Astrocyte (in vitro differentiated cells and primary cell): ENCODE measurements at regions not wholly inside any gene's neighbourhood (a gene's known extent, or its start where the extent isn't known, plus 50 kb on each side); places are given as distances from the start of the nearest gene placed in this dataset.

Experiments used
- DNase-seq: peaks from one replicate; pipeline ENCODE4 v3.0.0-alpha.2; 2010; ENCODE audit warnings: low read depth
- FAIRE-seq: peaks from 2 replicates; lab custom pipeline; 2011; peaks lifted over from hg19 to GRCh38; lab: Jason Lieb, UNC
- H2AFZ ChIP-seq: 2 replicates; pipeline ENCODE4 v1.6.0; 2012; ENCODE audit warnings: low read depth, low read length, inconsistent platforms
- H3K27ac ChIP-seq: 2 replicates; pipeline ENCODE4 v1.5.1; 2011; ENCODE audit warnings: low read depth, low read length, inconsistent platforms
- H3K27me3 ChIP-seq: 2 replicates; pipeline ENCODE4 v1.6.0; 2011; ENCODE audit warnings: low read length, inconsistent platforms; ENCODE audit not compliant: insufficient read depth
- H3K36me3 ChIP-seq: 2 replicates; pipeline ENCODE4 v1.5.1; 2011; ENCODE audit warnings: low read length, inconsistent platforms; ENCODE audit not compliant: insufficient read depth
- H3K4me1 ChIP-seq: 2 replicates; pipeline ENCODE4 v1.5.1; 2011; ENCODE audit warnings: low read length, inconsistent platforms; ENCODE audit not compliant: insufficient read depth
- H3K4me2 ChIP-seq: 2 replicates; pipeline ENCODE4 v1.6.0; 2012; ENCODE audit warnings: low read length, inconsistent platforms
- H3K4me3 ChIP-seq: 2 replicates; pipeline ENCODE4 v1.5.1; 2011; ENCODE audit warnings: low read depth, mild to moderate bottlenecking, low read length, inconsistent platforms; ENCODE audit not compliant: insufficient read depth
- H3K79me2 ChIP-seq: 2 replicates; pipeline ENCODE4 v1.6.0; 2012; ENCODE audit warnings: mild to moderate bottlenecking, low read length, inconsistent platforms; ENCODE audit not compliant: insufficient read depth
- H3K9ac ChIP-seq: 2 replicates; pipeline ENCODE4 v1.6.0; 2012; ENCODE audit warnings: mild to moderate bottlenecking, low read length, inconsistent platforms
- H3K9me3 ChIP-seq: 2 replicates; pipeline ENCODE4 v1.5.1; 2012; ENCODE audit warnings: low read depth, mild to moderate bottlenecking, low read length, inconsistent platforms; ENCODE audit not compliant: insufficient read depth
- H4K20me1 ChIP-seq: 2 replicates; pipeline ENCODE4 v1.6.0; 2012; ENCODE audit warnings: low read length, inconsistent platforms; ENCODE audit not compliant: insufficient read depth
- H3K27ac Mint-ChIP-seq: one replicate; pipeline ENCODE4 v1.8.0; 2021; ENCODE audit warnings: mild to moderate bottlenecking, mixed read lengths; ENCODE audit not compliant: unreplicated experiment
- H3K27me3 Mint-ChIP-seq: one replicate; pipeline ENCODE4 v1.8.0; 2021; ENCODE audit warnings: low read depth, mixed read lengths; ENCODE audit not compliant: unreplicated experiment
- H3K36me3 Mint-ChIP-seq: one replicate; pipeline ENCODE4 v1.8.0; 2021; ENCODE audit warnings: low read depth, mixed read lengths; ENCODE audit not compliant: unreplicated experiment
- H3K4me1 Mint-ChIP-seq: one replicate; pipeline ENCODE4 v1.8.0; 2021; ENCODE audit warnings: low read depth, mixed read lengths; ENCODE audit not compliant: unreplicated experiment
- H3K4me3 Mint-ChIP-seq: one replicate; pipeline ENCODE4 v1.8.0; 2021; ENCODE audit warnings: mild to moderate bottlenecking, moderate library complexity, mixed read lengths; ENCODE audit not compliant: unreplicated experiment
- H3K9me3 Mint-ChIP-seq: one replicate; pipeline ENCODE4 v1.8.0; 2021; ENCODE audit warnings: mild to moderate bottlenecking, mixed read lengths; ENCODE audit not compliant: unreplicated experiment
- CTCF ChIP-seq: IDR thresholded peaks from 2 replicates; pipeline ENCODE4 v1.5.1; 2011; ENCODE audit warnings: low read depth, mild to moderate bottlenecking, inconsistent platforms, low read length, moderate library complexity; ENCODE audit not compliant: insufficient read depth
- EZH2 ChIP-seq: IDR thresholded peaks from 2 replicates; pipeline ENCODE4 v1.6.1; 2012; ENCODE audit warnings: mild to moderate bottlenecking, low read length, inconsistent platforms; ENCODE audit not compliant: insufficient read depth

DNA sequence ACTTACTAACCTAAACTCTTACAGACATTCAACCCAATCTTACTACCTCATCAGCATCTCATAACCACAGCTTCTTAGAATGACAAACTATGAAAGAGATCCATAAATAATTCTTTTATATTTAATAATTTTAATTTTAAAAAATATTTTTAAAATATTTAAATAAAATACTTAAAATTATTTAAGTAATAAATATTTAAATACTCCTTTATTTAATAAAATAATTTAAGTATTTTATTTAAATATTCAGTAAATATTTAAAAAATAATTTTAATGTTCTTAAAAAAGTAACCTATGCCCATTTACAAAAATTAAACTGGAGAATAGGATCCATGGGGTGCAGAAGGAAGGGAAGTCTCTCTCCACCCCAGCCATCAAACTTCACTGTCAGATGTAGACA lies 627.3 kb upstream of the MGMT start:
- Histone ChIP-seq H3K36me3 (no peaks in the 10 kb centered on the region), H3K79me2 (no peaks in the 10 kb centered on the region), H3K27me3 (no peaks in the 10 kb centered on the region), H2AFZ (no peak overlapping the region), H3K9ac (no peak overlapping the region), H3K4me3 (no peak overlapping the region), H3K27ac (no peak overlapping the region), H3K4me1 (no peaks in the 10 kb centered on the region), H4K20me1 (no peaks in the 10 kb centered on the region), H3K9me3 (peaks cover 3% of the 10 kb centered on the region), H3K4me2 (no peak overlapping the region)
- DNase-seq (no peak), FAIRE-seq (no peak)
- Mint-ChIP-seq H3K9me3 (no peaks in the 10 kb centered on the region), H3K4me3 (no peak overlapping the region), H3K27me3 (peaks cover 11% of the 10 kb centered on the region), H3K27ac (no peak overlapping the region), H3K36me3 (no peaks in the 10 kb centered on the region), H3K4me1 (no peaks in the 10 kb centered on the region)
- no peak for TF ChIP-seq CTCF

- Mint-ChIP-seq H3K27me3 (peaks cover 12% of the 10 kb centered on the region), H3K36me3 (no peaks in the 10 kb centered on the region), H3K27ac (no peak overlapping the region), H3K4me1 (no peaks in the 10 kb centered on the region), H3K9me3 (no peaks in the 10 kb centered on the region), H3K4me3 (no peak overlapping the region)
- no peaks in the 10 kb centered on the region for H4K20me1 ChIP-seq
- no peak overlapping the region for H3K4me2 ChIP-seq
- DNase-seq (no peak), FAIRE-seq (no peak)
- no peaks in the 10 kb centered on the region for H3K4me1 ChIP-seq
- H3K79me2 ChIP-seq = no peaks in the 10 kb centered on the region
- H3K36me3 ChIP-seq = no peaks in the 10 kb centered on the region
- H3K27ac ChIP-seq = no peak overlapping the region
- H3K9ac ChIP-seq = no peak overlapping the region
- H3K4me3 ChIP-seq = no peak overlapping the region
- H3K9me3 ChIP-seq = peaks cover 2% of the 10 kb centered on the region
- no peak overlapping the region for H2AFZ ChIP-seq
- TF ChIP-seq CTCF (no peak), EZH2 (no peak)
- H3K27me3 ChIP-seq = no peaks in the 10 kb centered on the region
Measured at GRCh38 chr10:128843972-128844371, 623.1 kb upstream of the MGMT start.

DNA sequence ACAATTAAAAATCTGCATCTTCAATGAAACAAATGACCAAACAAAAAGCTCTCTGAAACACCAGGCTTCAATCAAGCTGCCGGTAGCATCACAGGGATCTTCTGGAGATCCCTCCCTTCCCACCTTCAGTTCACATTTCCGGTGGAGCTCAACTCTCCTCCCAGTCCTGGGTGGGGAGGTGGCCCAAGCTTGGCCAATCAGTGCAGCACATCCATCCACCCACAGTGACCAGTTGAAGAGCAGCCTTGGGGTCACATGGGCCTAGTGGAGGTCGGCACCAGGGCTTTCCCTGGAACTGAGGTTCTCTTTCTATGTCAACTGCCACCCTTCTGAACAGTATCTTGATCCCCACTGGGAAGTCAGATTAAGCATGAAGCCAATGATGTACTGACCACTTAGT lies 620.1 kb upstream of the MGMT start:
- H3K79me2 ChIP-seq = no peaks in the 10 kb centered on the region
- no peaks in the 10 kb centered on the region for H4K20me1 ChIP-seq
- no peak overlapping the region for H3K4me3 Mint-ChIP-seq
- H2AFZ ChIP-seq = no peak overlapping the region
- no peaks in the 10 kb centered on the region for H3K36me3 Mint-ChIP-seq
- H3K27ac ChIP-seq = no peak overlapping the region
- FAIRE-seq = no peak
- no peaks in the 10 kb centered on the region for H3K9me3 Mint-ChIP-seq
- H3K9me3 ChIP-seq = peaks cover 2% of the 10 kb centered on the region
- no peak overlapping the region for H3K27ac Mint-ChIP-seq
- no peaks in the 10 kb centered on the region for H3K4me1 Mint-ChIP-seq
- no peak overlapping the region for H3K4me3 ChIP-seq
- H3K36me3 ChIP-seq = no peaks in the 10 kb centered on the region
- no peak for DNase-seq
- H3K27me3 Mint-ChIP-seq = peaks cover 30% of the 10 kb centered on the region
- no peak overlapping the region for H3K9ac ChIP-seq
- no peaks in the 10 kb centered on the region for H3K27me3 ChIP-seq
- H3K4me1 ChIP-seq = no peaks in the 10 kb centered on the region
- no peak overlapping the region for H3K4me2 ChIP-seq
- no peak for TF ChIP-seq EZH2
- TF ChIP-seq CTCF = no peak
